ENCODE measurements at regions not wholly inside any gene's neighbourhood (a gene's known extent, or its start where the extent isn't known, plus 50 kb on each side); places are given as distances from the start of the nearest gene placed in this dataset.

GRCh38 chr2:195559431-195559914 lies 97.6 kb upstream of the SLC39A10 start:
- TF ChIP-seq CTCF (conservative IDR thresholded peaks at IDR 0.05) = no peak
- TF ChIP-seq EZH2 (IDR thresholded peaks at IDR 0.05; ENCODE audit: low read depth) = no peak

Measured in PC-9 (cell line).